ENCODE measurements at regions not wholly inside any gene's neighbourhood (a gene's known extent, or its start where the extent isn't known, plus 50 kb on each side); places are given as distances from the start of the nearest gene placed in this dataset.

GRCh38 chr5:42970636-42971559, 69.2 kb downstream of the ANXA2R start:
- Histone ChIP-seq H3K4me3 (no peak overlapping the region), H3K36me3 (no peaks in the 10 kb centered on the region), H3K9me3 (no peaks in the 10 kb centered on the region), H3K27me3 (peaks cover 0 to 20% (median 0%) of the 10 kb centered on the region in 4 donors), H3K27ac (no peak overlapping the region), H3K4me1 (no peaks in the 10 kb centered on the region)
- intact Hi-C loops (cut with DNase I) = no loop called here
- WGBS, 2 donors = 56% methylated on average over 32 of the region's 32 CpGs
- no peak for DNase-seq
- TF ChIP-seq CTCF (IDR thresholded peaks at IDR 0.05) = no peak
- no peak for ATAC-seq
- FAIRE-seq = no peak

GRCh38 chr5:42965934-42966333, 74.2 kb downstream of the ANXA2R start:
- ATAC-seq (no peak), DNase-seq (no peak), FAIRE-seq (no peak)
- TF ChIP-seq CTCF (IDR thresholded peaks at IDR 0.05) = no peak
- no peak overlapping the region for H3K4me3 ChIP-seq
- no peaks in the 10 kb centered on the region for H3K36me3 ChIP-seq
- H3K27ac ChIP-seq = no peak overlapping the region
- H3K4me1 ChIP-seq = no peaks in the 10 kb centered on the region
- 75 to 88% methylated on average over 3 of the region's 3 CpGs for WGBS, 2 donors
- no peaks in the 10 kb centered on the region for H3K9me3 ChIP-seq
- intact Hi-C loops (cut with DNase I) = no loop called here
- H3K27me3 ChIP-seq = peaks cover 0 to 4% (median 0%) of the 10 kb centered on the region in 4 donors

- Histone ChIP-seq H3K4me1 (no peaks in the 10 kb centered on the region), H3K9me3 (no peaks in the 10 kb centered on the region), H3K4me3 (no peak overlapping the region), H3K27ac (no peak overlapping the region), H3K27me3 (peaks cover 0 to 10% (median 0%) of the 10 kb centered on the region in 4 donors), H3K36me3 (no peaks in the 10 kb centered on the region)
- no peak for TF ChIP-seq CTCF (IDR thresholded peaks at IDR 0.05)
- WGBS, 2 donors = 88 to 100% methylated on average over 1 of the region's 1 CpG
- ATAC-seq (no peak), DNase-seq (no peak), FAIRE-seq (no peak)
- intact Hi-C loops (cut with DNase I) = no loop called here
Observed at GRCh38 chr5:42963412-42963811, 76.7 kb downstream of the ANXA2R start.

- TF ChIP-seq CTCF (IDR thresholded peaks at IDR 0.05) = no peak
- FAIRE-seq (no peak), DNase-seq (no peak), ATAC-seq (no peak)
- intact Hi-C loops (cut with DNase I) = no loop called here
- 34 to 56% methylated on average over 2 of the region's 2 CpGs for WGBS, 2 donors
- no peaks in the 10 kb centered on the region for H3K9me3 ChIP-seq
- H3K27me3 ChIP-seq = peaks cover 0 to 12% (median 0%) of the 10 kb centered on the region in 4 donors
- no peaks in the 10 kb centered on the region for H3K36me3 ChIP-seq
- no peaks in the 10 kb centered on the region for H3K4me1 ChIP-seq
- no peak overlapping the region for H3K4me3 ChIP-seq
- H3K27ac ChIP-seq = no peak overlapping the region
Observed at GRCh38 chr5:42962124-42962523, 78.0 kb downstream of the ANXA2R start.

GRCh38 chr5:42960506-42960905, 79.6 kb downstream of the ANXA2R start:
- H3K4me1 ChIP-seq = no peaks in the 10 kb centered on the region
- H3K9me3 ChIP-seq = no peaks in the 10 kb centered on the region
- H3K36me3 ChIP-seq = no peaks in the 10 kb centered on the region
- no peak for FAIRE-seq
- peaks cover 0 to 12% (median 0%) of the 10 kb centered on the region in 4 donors for H3K27me3 ChIP-seq
- H3K4me3 ChIP-seq = no peak overlapping the region
- no peak for ATAC-seq
- DNase-seq = no peak
- WGBS, 2 donors = 22 to 48% methylated on average over 2 of the region's 2 CpGs
- H3K27ac ChIP-seq = no peak overlapping the region
- intact Hi-C loops (cut with DNase I) = no loop called here
- no peak for TF ChIP-seq CTCF (IDR thresholded peaks at IDR 0.05)

Measured in pancreas (tissue), 10 donors.